ENCODE measurements at regions not wholly inside any gene's neighbourhood (a gene's known extent, or its start where the extent isn't known, plus 50 kb on each side); places are given as distances from the start of the nearest gene placed in this dataset.
"Not testable (repeated sequence)": the region's sequence is repeated elsewhere in the genome, so short reads cannot be mapped to it uniquely, and the experiment has no call there.

DNA sequence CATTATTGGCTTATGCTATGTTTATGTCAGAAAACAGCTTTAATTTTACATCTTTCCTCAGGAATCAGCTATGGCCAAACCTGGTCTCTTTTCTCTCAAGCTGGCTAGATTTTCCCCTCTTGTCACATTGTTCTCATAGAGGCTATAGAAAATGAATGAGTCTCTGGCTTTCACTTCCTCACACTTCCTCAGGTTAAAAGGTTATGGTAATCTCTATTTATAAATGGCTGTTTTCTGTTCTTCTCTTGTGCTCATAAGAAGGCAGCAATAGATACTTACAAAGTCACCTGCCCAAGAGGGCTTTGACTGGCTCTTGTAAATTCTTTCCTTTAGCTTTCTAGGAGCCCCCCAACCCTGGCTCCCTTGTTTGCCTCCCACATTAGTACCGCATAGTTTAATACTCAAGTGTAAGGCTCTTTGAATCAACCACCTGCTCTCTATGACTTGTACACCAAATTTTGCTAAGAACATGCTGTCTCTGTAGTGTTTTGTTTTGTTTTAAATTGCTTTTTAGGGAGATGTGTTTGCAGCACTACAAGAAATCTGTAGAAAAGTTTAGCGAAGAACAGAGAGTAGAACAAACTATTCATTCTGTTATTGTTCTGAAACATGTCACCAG is 897.4 kb upstream of the CITED2 start:
- peaks cover 0 to 8% of the 10 kb centered on the region in 2 donors for H3K4me1 ChIP-seq (replicated peaks in 1 of 2)
- TF ChIP-seq POLR2A (IDR thresholded peaks at IDR 0.05), result no peak
- TF ChIP-seq, protein P1, sequence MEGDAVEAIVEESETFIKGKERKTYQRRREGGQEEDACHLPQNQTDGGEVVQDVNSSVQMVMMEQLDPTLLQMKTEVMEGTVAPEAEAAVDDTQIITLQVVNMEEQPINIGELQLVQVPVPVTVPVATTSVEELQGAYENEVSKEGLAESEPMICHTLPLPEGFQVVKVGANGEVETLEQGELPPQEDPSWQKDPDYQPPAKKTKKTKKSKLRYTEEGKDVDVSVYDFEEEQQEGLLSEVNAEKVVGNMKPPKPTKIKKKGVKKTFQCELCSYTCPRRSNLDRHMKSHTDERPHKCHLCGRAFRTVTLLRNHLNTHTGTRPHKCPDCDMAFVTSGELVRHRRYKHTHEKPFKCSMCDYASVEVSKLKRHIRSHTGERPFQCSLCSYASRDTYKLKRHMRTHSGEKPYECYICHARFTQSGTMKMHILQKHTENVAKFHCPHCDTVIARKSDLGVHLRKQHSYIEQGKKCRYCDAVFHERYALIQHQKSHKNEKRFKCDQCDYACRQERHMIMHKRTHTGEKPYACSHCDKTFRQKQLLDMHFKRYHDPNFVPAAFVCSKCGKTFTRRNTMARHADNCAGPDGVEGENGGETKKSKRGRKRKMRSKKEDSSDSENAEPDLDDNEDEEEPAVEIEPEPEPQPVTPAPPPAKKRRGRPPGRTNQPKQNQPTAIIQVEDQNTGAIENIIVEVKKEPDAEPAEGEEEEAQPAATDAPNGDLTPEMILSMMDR (IDR thresholded peaks at IDR 0.05), result no peak
- intact Hi-C loops (cut with DNase I), result no loop called here
- no peaks in the 10 kb centered on the region for H3K27me3 ChIP-seq
- no peak overlapping the region for H3K4me3 ChIP-seq
- 85 to 89% (median 89%) methylated on average over 2 of the region's 2 CpGs for WGBS, 4 donors
- peaks cover 0 to 8% (median 0%) of the 10 kb centered on the region in 3 donors for H3K9me3 ChIP-seq (replicated peaks in 1 of 3)
- no peak for DNase-seq
- H3K27ac ChIP-seq, result no peak overlapping the region
- no peaks in the 10 kb centered on the region for H3K36me3 ChIP-seq (replicated peaks in 1 of 2)

DNA sequence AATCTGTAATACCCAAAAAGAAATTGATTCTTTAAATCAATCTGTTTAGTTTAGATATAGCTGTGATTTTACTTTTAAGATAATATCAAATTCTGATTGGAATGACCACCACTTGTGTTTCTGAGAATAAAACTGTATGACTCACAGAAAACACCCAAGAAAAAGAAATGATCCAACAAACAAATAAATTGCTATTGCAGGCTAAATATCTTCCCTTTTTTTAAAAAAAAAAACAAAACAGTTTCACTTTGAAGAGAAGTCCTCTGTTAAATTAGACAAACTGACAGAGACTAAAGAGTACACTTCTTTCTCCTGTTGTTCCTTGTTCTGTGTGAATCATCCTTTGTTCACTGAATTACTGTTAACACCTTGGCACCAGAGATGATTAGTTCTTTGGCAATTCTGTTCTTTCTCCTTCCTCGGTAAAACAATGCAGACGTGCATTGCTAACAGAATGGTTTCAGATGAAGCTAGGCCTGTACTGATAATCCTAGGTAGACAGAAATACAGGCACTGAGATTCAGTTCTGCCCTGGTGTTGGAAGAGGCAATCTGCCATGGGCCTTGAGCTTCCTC is 895.2 kb upstream of the CITED2 start:
- Histone ChIP-seq H3K27ac (no peak overlapping the region), H3K9me3 (replicated peaks in 1 of 3) (peaks cover 0 to 8% (median 0%) of the 10 kb centered on the region in 3 donors), H3K4me3 (no peak overlapping the region), H3K36me3 (replicated peaks in 1 of 2) (no peaks in the 10 kb centered on the region), H3K27me3 (no peaks in the 10 kb centered on the region), H3K4me1 (replicated peaks in 1 of 2) (peaks cover 0 to 8% of the 10 kb centered on the region in 2 donors)
- WGBS, 4 donors, result 62 to 81% (median 76%) methylated on average over 2 of the region's 2 CpGs
- TF ChIP-seq, protein P1 (IDR thresholded peaks at IDR 0.05), result no peak
- no peak for TF ChIP-seq POLR2A (IDR thresholded peaks at IDR 0.05)
- DNase-seq, result no peak
- intact Hi-C loops (cut with DNase I), result no loop called here

DNA sequence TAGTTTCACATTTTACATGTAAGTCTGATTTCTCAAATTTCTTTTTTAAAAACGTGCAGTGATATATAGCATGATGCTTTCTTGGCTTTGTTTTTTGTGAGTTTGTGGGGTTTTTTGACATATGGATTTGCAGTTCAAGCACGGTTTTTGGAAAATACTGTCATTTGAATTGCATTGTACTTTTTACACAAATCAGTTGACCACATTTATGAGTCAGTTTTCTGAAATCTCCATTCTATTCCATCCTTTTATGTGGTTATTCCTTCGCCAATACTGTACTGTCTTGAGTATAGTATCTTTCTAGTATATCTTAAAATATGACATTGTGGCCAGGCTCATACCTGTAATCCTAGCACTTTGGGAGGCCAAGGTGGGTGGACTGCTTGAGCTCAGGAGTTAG is 890.0 kb upstream of the CITED2 start:
- Histone ChIP-seq H3K27ac (no peak overlapping the region), H3K4me3 (no peak overlapping the region), H3K4me1 (replicated peaks in 1 of 2) (peaks cover 0 to under 1% of the 10 kb centered on the region in 2 donors), H3K36me3 (replicated peaks in 1 of 2) (no peaks in the 10 kb centered on the region), H3K27me3 (no peaks in the 10 kb centered on the region), H3K9me3 (replicated peaks in 1 of 3) (peaks cover 0 to 8% (median 0%) of the 10 kb centered on the region in 3 donors)
- no peak for TF ChIP-seq POLR2A (IDR thresholded peaks at IDR 0.05)
- TF ChIP-seq, protein P1 (IDR thresholded peaks at IDR 0.05), result no peak
- intact Hi-C loops (cut with DNase I), result no loop called here
- no peak for DNase-seq
- 86 to 91% (median 89%) methylated on average over 3 of the region's 3 CpGs for WGBS, 4 donors

DNA sequence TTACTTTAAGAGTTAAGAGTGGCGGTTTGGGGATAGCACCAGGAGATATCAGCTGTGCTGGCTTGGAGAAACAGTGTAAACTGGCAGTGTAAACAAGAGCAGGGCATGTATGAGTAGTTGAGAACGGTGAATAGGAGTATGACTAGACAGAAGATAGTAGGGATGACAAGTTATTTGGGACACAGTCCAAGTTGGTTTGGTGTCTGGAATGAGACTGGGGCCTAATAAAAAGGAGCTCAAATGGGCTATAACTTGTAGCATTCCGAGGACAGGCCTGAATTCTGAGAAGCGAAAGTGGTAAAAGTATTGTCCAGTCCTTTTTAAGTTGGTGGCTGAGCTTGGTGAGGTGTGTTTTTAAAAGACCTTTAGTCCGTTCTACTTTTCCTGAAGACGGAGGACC is 883.9 kb upstream of the CITED2 start:
- H3K36me3 ChIP-seq (replicated peaks in 1 of 2); H3K4me1 ChIP-seq (replicated peaks in 1 of 2); H3K4me3 ChIP-seq; H3K9me3 ChIP-seq (replicated peaks in 1 of 3); H3K27me3 ChIP-seq; intact Hi-C loops (cut with DNase I); H3K27ac ChIP-seq; DNase-seq: not testable (repeated sequence)
- WGBS, 4 donors, result 74 to 88% (median 84%) methylated on average over 4 to 5 of the region's 6 CpGs

DNA sequence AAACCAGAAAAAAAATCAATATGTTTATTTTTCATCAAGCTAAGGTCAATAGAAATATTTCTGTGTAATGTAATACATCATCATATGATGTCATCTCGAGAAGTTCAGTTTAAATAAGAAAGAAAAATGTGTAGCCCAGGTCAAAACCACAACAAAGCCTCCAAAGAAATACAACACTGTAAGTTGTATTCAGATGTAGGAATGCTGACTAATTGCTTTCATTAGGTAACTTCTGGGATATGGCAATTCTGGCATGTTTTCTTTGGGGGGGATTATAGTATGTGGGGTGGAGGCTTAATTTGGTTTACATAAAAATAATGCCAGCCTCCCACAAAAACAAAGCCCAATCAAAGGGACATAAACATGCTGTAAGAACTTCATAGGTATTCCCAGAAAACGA is 881.8 kb upstream of the CITED2 start:
- DNase-seq, result no peak
- 86 to 91% (median 88%) methylated on average over 2 of the region's 2 CpGs for WGBS, 4 donors
- intact Hi-C loops (cut with DNase I), result no loop called here
- Histone ChIP-seq H3K36me3 (replicated peaks in 1 of 2) (no peaks in the 10 kb centered on the region), H3K9me3 (replicated peaks in 1 of 3) (no peaks in the 10 kb centered on the region), H3K4me3 (no peak overlapping the region), H3K4me1 (replicated peaks in 1 of 2) (no peaks in the 10 kb centered on the region), H3K27me3 (no peaks in the 10 kb centered on the region), H3K27ac (no peak overlapping the region)
- TF ChIP-seq, protein P1 (IDR thresholded peaks at IDR 0.05), result no peak
- no peak for TF ChIP-seq POLR2A (IDR thresholded peaks at IDR 0.05)
